Fibroblast of lung (primary cell): ENCODE measurements at regions not wholly inside any gene's neighbourhood (a gene's known extent, or its start where the extent isn't known, plus 50 kb on each side); places are given as distances from the start of the nearest gene placed in this dataset.

Source experiments
- DNase-seq, 2 donors: peaks; one replicate each; pipeline versions ENCODE4 v3.0.0 to v3.0.0-alpha.2; 2010; ENCODE audit warnings: low read depth in 2 of 2
- H2AFZ ChIP-seq: 2 replicates; pipeline ENCODE4 v1.5.1; 2012; ENCODE audit warnings: low read length, control low read depth, inconsistent platforms
- H3K27ac ChIP-seq: 2 replicates; pipeline ENCODE4 v1.5.1; 2011; ENCODE audit warnings: low read length, control low read depth; ENCODE audit not compliant: insufficient read depth
- H3K27me3 ChIP-seq: 2 replicates; pipeline ENCODE4 v1.5.1; 2011; ENCODE audit warnings: mild to moderate bottlenecking, low read length; ENCODE audit not compliant: control insufficient read depth, insufficient read depth
- H3K36me3 ChIP-seq: 2 replicates; pipeline ENCODE4 v1.5.1; 2011; ENCODE audit warnings: low read length; ENCODE audit not compliant: control insufficient read depth, insufficient read depth
- H3K4me1 ChIP-seq: 2 replicates; pipeline ENCODE4 v1.5.1; 2011; ENCODE audit warnings: low read length; ENCODE audit not compliant: control insufficient read depth, insufficient read depth; ENCODE audit errors: extremely low read depth
- H3K4me2 ChIP-seq: 2 replicates; pipeline ENCODE4 v1.5.1; 2011; ENCODE audit warnings: low read length, control low read depth; ENCODE audit not compliant: insufficient read depth; ENCODE audit errors: extremely low read depth
- H3K4me3 ChIP-seq, 4 experiments: fragments of 200-600 bp in 1 of 4; sonication (generic) in 1 of 4; replicated peaks in 1 of 4; 2 replicates each; pipeline ENCODE4 v1.5.1; 2011 to 2016; ENCODE audit warnings: low read length in 4 of 4, low read depth in 3 of 4, mild to moderate bottlenecking in 3 of 4, control low read depth in 2 of 4, inconsistent platforms in 1 of 4, mixed read lengths in 1 of 4; ENCODE audit not compliant: insufficient read depth in 1 of 4; ENCODE audit errors: control extremely low read depth in 1 of 4
- H3K79me2 ChIP-seq: 2 replicates; pipeline ENCODE4 v1.5.1; 2012; ENCODE audit warnings: mild to moderate bottlenecking, low read length, inconsistent platforms; ENCODE audit not compliant: control insufficient read depth, insufficient read depth
- H3K9ac ChIP-seq: 2 replicates; pipeline ENCODE4 v1.5.1; 2011; ENCODE audit warnings: mild to moderate bottlenecking, low read length, control low read depth; ENCODE audit not compliant: insufficient read depth
- H3K9me3 ChIP-seq: 2 replicates; pipeline ENCODE4 v1.5.1; 2012; ENCODE audit warnings: low read depth, low read length; ENCODE audit not compliant: control insufficient read depth, insufficient read depth
- H4K20me1 ChIP-seq: 2 replicates; pipeline ENCODE4 v1.5.1; 2011; ENCODE audit warnings: low read length; ENCODE audit not compliant: control insufficient read depth, insufficient read depth; ENCODE audit errors: extremely low read depth
- CTCF ChIP-seq, 2 donors: IDR thresholded peaks in 1 of 2; conservative IDR thresholded peaks in 1 of 2; 1 replicate in 1 of 2; 2 replicates in 1 of 2; pipeline ENCODE4 v1.5.1; 2011 to 2012; ENCODE audit warnings: low read length in 2 of 2, control low read depth in 1 of 2, inconsistent platforms in 1 of 2, low read depth in 1 of 2, mild to moderate bottlenecking in 1 of 2
- EZH2 ChIP-seq: IDR thresholded peaks from 2 replicates; pipeline ENCODE4 v1.5.1; 2012; ENCODE audit warnings: low read length, control low read depth, mild to moderate bottlenecking; ENCODE audit errors: missing control alignments

- H3K4me2 ChIP-seq = no peak overlapping the region
- H3K36me3 ChIP-seq = no peaks in the 10 kb centered on the region
Measured at GRCh38 chr6:20292905-20293304, 80.6 kb upstream of the MBOAT1 start.

GRCh38 chr6:20301256-20301655, 89.0 kb upstream of the MBOAT1 start:
- no peak overlapping the region for H2AFZ ChIP-seq
- no peak overlapping the region for H3K9ac ChIP-seq
- H4K20me1 ChIP-seq = no peaks in the 10 kb centered on the region
- TF ChIP-seq CTCF (conservative IDR thresholded peaks at IDR 0.05 in 1 of 2, IDR thresholded peaks at IDR 0.05 in 1 of 2; ENCODE audit: low read depth in 1 of 2, low read length in 2 of 2) (no peak), EZH2 (no peak)
- H3K36me3 ChIP-seq = no peaks in the 10 kb centered on the region
- no peaks in the 10 kb centered on the region for H3K9me3 ChIP-seq
- no peak overlapping the region for H3K4me2 ChIP-seq
- no peaks in the 10 kb centered on the region for H3K79me2 ChIP-seq
- no peaks in the 10 kb centered on the region for H3K27me3 ChIP-seq
- peaks cover 3% of the 10 kb centered on the region for H3K4me1 ChIP-seq
- no peak overlapping the region for H3K4me3 ChIP-seq
- no peak for DNase-seq
- H3K27ac ChIP-seq = no peak overlapping the region

More at GRCh38 chr6:20292905-20293304, 80.6 kb upstream of the MBOAT1 start:
- H3K9ac ChIP-seq = no peak overlapping the region
- no peaks in the 10 kb centered on the region for H4K20me1 ChIP-seq
- H2AFZ ChIP-seq = no peak overlapping the region
- no peak for DNase-seq
- TF ChIP-seq CTCF (conservative IDR thresholded peaks at IDR 0.05 in 1 of 2, IDR thresholded peaks at IDR 0.05 in 1 of 2; ENCODE audit: low read depth in 1 of 2, low read length in 2 of 2) (no peak), EZH2 (no peak)
- H3K27ac ChIP-seq = no peak overlapping the region
- no peaks in the 10 kb centered on the region for H3K79me2 ChIP-seq
- no peaks in the 10 kb centered on the region for H3K27me3 ChIP-seq
- H3K9me3 ChIP-seq = no peaks in the 10 kb centered on the region
- H3K4me1 ChIP-seq = no peaks in the 10 kb centered on the region
- no peak overlapping the region for H3K4me3 ChIP-seq

- DNase-seq = peak in 1 of 2 donors; percentile 2
- Histone ChIP-seq H3K4me3 (no peak overlapping the region), H3K4me1 (peaks cover 3% of the 10 kb centered on the region), H3K9ac (no peak overlapping the region), H3K9me3 (no peaks in the 10 kb centered on the region), H3K36me3 (no peaks in the 10 kb centered on the region), H3K27me3 (no peaks in the 10 kb centered on the region), H3K79me2 (no peaks in the 10 kb centered on the region), H3K4me2 (no peak overlapping the region), H4K20me1 (no peaks in the 10 kb centered on the region), H2AFZ (no peak overlapping the region), H3K27ac (no peak overlapping the region)
- no peak for TF ChIP-seq EZH2
- TF ChIP-seq CTCF (conservative IDR thresholded peaks at IDR 0.05 in 1 of 2, IDR thresholded peaks at IDR 0.05 in 1 of 2; ENCODE audit: low read depth in 1 of 2, low read length in 2 of 2) = no peak
Measured at GRCh38 chr6:20302168-20302567, 89.9 kb upstream of the MBOAT1 start.
